ENCODE measurements at regions not wholly inside any gene's neighbourhood (a gene's known extent, or its start where the extent isn't known, plus 50 kb on each side); places are given as distances from the start of the nearest gene placed in this dataset.

GRCh38 chr11:71311928-71312510 is 59.6 kb upstream of the SHANK2 start:
- TF ChIP-seq CTCF (IDR thresholded peaks at IDR 0.05): no peak
- TF ChIP-seq EZH2phosphoT487 (IDR thresholded peaks at IDR 0.05): no peak
